RWPE2 (cell line): ENCODE measurements at regions not wholly inside any gene's neighbourhood (a gene's known extent, or its start where the extent isn't known, plus 50 kb on each side); places are given as distances from the start of the nearest gene placed in this dataset.

Experiments used
- ATAC-seq: fragments of 200-7000 bp; cut with Tn5 transposase; 3 replicates; pipeline ENCODE4 v1.9.1; 2021; ENCODE audit warnings: low read depth
- DNase-seq: peaks from one replicate; pipeline ENCODE4 v3.0.0-alpha.2; 2020; ENCODE audit warnings: low spot score
- H3K27ac ChIP-seq: fragments of 450-650 bp; 2 replicates; pipeline ENCODE4 v1.5.1; 2017; ENCODE audit warnings: mild to moderate bottlenecking; ENCODE audit not compliant: poor library complexity, severe bottlenecking
- H3K27me3 ChIP-seq: fragments of 250-450 bp; sonication (Bioruptor Pico); 2 replicates; pipeline ENCODE4 v1.5.1; 2021; ENCODE audit warnings: mild to moderate bottlenecking, moderate library complexity; ENCODE audit not compliant: insufficient read depth, poor library complexity, severe bottlenecking
- H3K36me3 ChIP-seq: fragments of 250-450 bp; sonication (Bioruptor Pico); 2 replicates; pipeline ENCODE4 v1.5.1; 2020; ENCODE audit warnings: low read depth, mild to moderate bottlenecking, moderate library complexity
- H3K4me1 ChIP-seq: fragments of 250-450 bp; sonication (Bioruptor Pico); 2 replicates; pipeline ENCODE4 v1.5.1; 2021; ENCODE audit warnings: mild to moderate bottlenecking, moderate library complexity; ENCODE audit not compliant: insufficient read depth, poor library complexity, severe bottlenecking
- H3K4me3 ChIP-seq: fragments of 250-450 bp; sonication (Bioruptor Pico); 2 replicates; pipeline ENCODE4 v1.5.1; 2021; ENCODE audit warnings: mild to moderate bottlenecking, moderate library complexity; ENCODE audit not compliant: severe bottlenecking
- H3K9me3 ChIP-seq: fragments of 250-450 bp; sonication (Bioruptor Pico); 2 replicates; pipeline ENCODE4 v1.5.1; 2021; ENCODE audit warnings: mild to moderate bottlenecking, moderate library complexity; ENCODE audit not compliant: severe bottlenecking
- CTCF ChIP-seq: fragments of 450-650 bp; IDR thresholded peaks from one replicate; pipeline ENCODE4 v1.5.1; 2017; ENCODE audit warnings: mild to moderate bottlenecking, moderate library complexity; ENCODE audit not compliant: poor library complexity, severe bottlenecking

- Histone ChIP-seq H3K27ac (no peak overlapping the region), H3K36me3 (no peaks in the 10 kb centered on the region), H3K4me3 (no peak overlapping the region), H3K27me3 (no peaks in the 10 kb centered on the region), H3K4me1 (no peaks in the 10 kb centered on the region), H3K9me3 (no peaks in the 10 kb centered on the region)
- no peak for DNase-seq
- ATAC-seq, result no peak
- TF ChIP-seq CTCF, result no peak
These were observed 106.6 kb upstream of the H2AZ1 start for GRCh38 chr4:100056701-100057100.

- Histone ChIP-seq H3K27ac (no peak overlapping the region), H3K9me3 (no peaks in the 10 kb centered on the region), H3K4me3 (no peak overlapping the region), H3K27me3 (no peaks in the 10 kb centered on the region), H3K4me1 (peaks cover 12% of the 10 kb centered on the region), H3K36me3 (no peaks in the 10 kb centered on the region)
- no peak for TF ChIP-seq CTCF
- ATAC-seq (no peak), DNase-seq (no peak)
These were observed 104.0 kb upstream of the H2AZ1 start for GRCh38 chr4:100054071-100054470.

GRCh38 chr4:100049872-100050271, 99.8 kb upstream of the H2AZ1 start:
- Histone ChIP-seq H3K36me3 (no peaks in the 10 kb centered on the region), H3K27ac (peak overlapping the region; percentile 9), H3K27me3 (no peaks in the 10 kb centered on the region), H3K4me3 (no peak overlapping the region), H3K9me3 (no peaks in the 10 kb centered on the region), H3K4me1 (peaks cover 12% of the 10 kb centered on the region)
- peak; percentile 69 for ATAC-seq
- no peak for TF ChIP-seq CTCF
- no peak for DNase-seq

GRCh38 chr4:100042711-100043110, 92.6 kb upstream of the H2AZ1 start:
- ATAC-seq (no peak), DNase-seq (no peak)
- no peak for TF ChIP-seq CTCF
- Histone ChIP-seq H3K4me3 (no peak overlapping the region), H3K36me3 (no peaks in the 10 kb centered on the region), H3K9me3 (no peaks in the 10 kb centered on the region), H3K4me1 (peaks cover 3% of the 10 kb centered on the region), H3K27me3 (no peaks in the 10 kb centered on the region), H3K27ac (no peak overlapping the region)

GRCh38 chr4:100042235-100042634, 92.2 kb upstream of the H2AZ1 start:
- Histone ChIP-seq H3K9me3 (no peaks in the 10 kb centered on the region), H3K36me3 (no peaks in the 10 kb centered on the region), H3K4me3 (no peak overlapping the region), H3K27me3 (no peaks in the 10 kb centered on the region), H3K4me1 (peaks cover 3% of the 10 kb centered on the region), H3K27ac (no peak overlapping the region)
- no peak for TF ChIP-seq CTCF
- DNase-seq (no peak), ATAC-seq (no peak)
